ENCODE measurements at regions not wholly inside any gene's neighbourhood (a gene's known extent, or its start where the extent isn't known, plus 50 kb on each side); places are given as distances from the start of the nearest gene placed in this dataset.

DNA sequence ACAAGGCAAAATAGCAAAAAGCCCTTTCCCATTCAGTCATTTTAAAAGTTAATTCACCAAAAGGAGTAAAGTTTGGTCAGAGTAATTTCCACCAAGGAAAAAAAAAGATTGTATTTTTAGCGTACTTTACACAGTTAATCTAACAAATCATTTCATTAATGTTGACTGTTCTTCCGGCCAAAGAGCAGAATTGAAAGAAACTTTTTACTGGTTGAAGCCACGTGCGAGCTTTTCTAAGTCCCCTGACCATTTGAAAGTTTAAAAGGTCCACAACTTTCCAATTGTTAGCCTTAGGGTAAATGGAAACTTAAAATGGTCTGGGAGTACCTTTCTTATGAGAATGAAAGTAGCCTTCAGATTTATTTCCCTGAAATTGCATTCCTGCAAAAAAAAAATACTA is 296.7 kb downstream of the ARL4A start:
- TF ChIP-seq, protein P1, sequence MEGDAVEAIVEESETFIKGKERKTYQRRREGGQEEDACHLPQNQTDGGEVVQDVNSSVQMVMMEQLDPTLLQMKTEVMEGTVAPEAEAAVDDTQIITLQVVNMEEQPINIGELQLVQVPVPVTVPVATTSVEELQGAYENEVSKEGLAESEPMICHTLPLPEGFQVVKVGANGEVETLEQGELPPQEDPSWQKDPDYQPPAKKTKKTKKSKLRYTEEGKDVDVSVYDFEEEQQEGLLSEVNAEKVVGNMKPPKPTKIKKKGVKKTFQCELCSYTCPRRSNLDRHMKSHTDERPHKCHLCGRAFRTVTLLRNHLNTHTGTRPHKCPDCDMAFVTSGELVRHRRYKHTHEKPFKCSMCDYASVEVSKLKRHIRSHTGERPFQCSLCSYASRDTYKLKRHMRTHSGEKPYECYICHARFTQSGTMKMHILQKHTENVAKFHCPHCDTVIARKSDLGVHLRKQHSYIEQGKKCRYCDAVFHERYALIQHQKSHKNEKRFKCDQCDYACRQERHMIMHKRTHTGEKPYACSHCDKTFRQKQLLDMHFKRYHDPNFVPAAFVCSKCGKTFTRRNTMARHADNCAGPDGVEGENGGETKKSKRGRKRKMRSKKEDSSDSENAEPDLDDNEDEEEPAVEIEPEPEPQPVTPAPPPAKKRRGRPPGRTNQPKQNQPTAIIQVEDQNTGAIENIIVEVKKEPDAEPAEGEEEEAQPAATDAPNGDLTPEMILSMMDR (IDR thresholded peaks at IDR 0.05), result no peak
- TF ChIP-seq POLR2A (IDR thresholded peaks at IDR 0.05) (no peak), EP300 (IDR thresholded peaks at IDR 0.05) (no peak), POLR2AphosphoS5 (IDR thresholded peaks at IDR 0.05) (no peak)
